B cell (primary cell): ENCODE measurements at regions not wholly inside any gene's neighbourhood (a gene's known extent, or its start where the extent isn't known, plus 50 kb on each side); places are given as distances from the start of the nearest gene placed in this dataset.

Experiments used
- ATAC-seq: fragments of 200-7000 bp; cut with Tn5 transposase; one replicate; pipeline ENCODE4 v1.10.0; 2021; ENCODE audit warnings: low read depth, mild to moderate bottlenecking, moderate number of reproducible peaks, moderate library complexity
- CTCF ChIA-PET: fragments of 350-600 bp; sonication (Branson Sonifier 250); formaldehyde crosslinking; loops from one replicate; lab custom pipeline; 2021; ENCODE audit warnings: antibody characterized with exemption, inconsistent platforms; lab: Charles Lee
- POLR2A ChIA-PET: fragments of 350-600 bp; sonication (Branson Sonifier 250); formaldehyde crosslinking; loops from one replicate; lab custom pipeline; 2021; ENCODE audit warnings: antibody characterized with exemption; lab: Charles Lee
- DNase-seq: peaks from one replicate; pipeline ENCODE4 v3.0.0; 2013
- H2AFZ ChIP-seq: 2 replicates; pipeline ENCODE4 v1.6.1; 2012; ENCODE audit warnings: mild to moderate bottlenecking, low read depth, low read length; ENCODE audit not compliant: insufficient read depth, poor library complexity, severe bottlenecking
- H3K27ac ChIP-seq, 2 donors: 1 replicate in 1 of 2; 2 replicates in 1 of 2; pipeline ENCODE4 v1.5.1; 2012 to 2013; ENCODE audit warnings: low read length in 2 of 2, mild to moderate bottlenecking in 2 of 2, moderate library complexity in 1 of 2
- H3K27me3 ChIP-seq, 4 experiments: fragments of 200-600 bp in 1 of 4; sonication (generic) in 1 of 4; replicated peaks in 1 of 4; 1 replicate in 2 of 4; 2 replicates in 2 of 4; pipeline versions ENCODE4 v1.6.1 to v1.7.0; 2013 to 2016; ENCODE audit warnings: low read length in 3 of 4, mild to moderate bottlenecking in 2 of 4, mixed read lengths in 1 of 4, moderate library complexity in 1 of 4; ENCODE audit not compliant: insufficient read depth in 4 of 4, control insufficient read depth in 3 of 4; ENCODE audit errors: control extremely low read depth in 1 of 4
- H3K36me3 ChIP-seq, 2 experiments: replicated peaks in 1 of 2; 1 replicate in 1 of 2; 2 replicates in 1 of 2; pipeline versions ENCODE4 v1.6.1 to v1.7.1; 2013; ENCODE audit warnings: low read length in 1 of 2; ENCODE audit not compliant: insufficient read depth in 2 of 2, control insufficient read depth in 1 of 2; ENCODE audit errors: control extremely low read depth in 1 of 2, extremely low read depth in 1 of 2
- H3K4me1 ChIP-seq, 2 donors: fragments of 200-600 bp in 1 of 2; sonication (generic) in 1 of 2; 1 replicate in 1 of 2; 2 replicates in 1 of 2; pipeline versions ENCODE4 v1.5.1 to v1.6.1; 2013 to 2017; ENCODE audit warnings: low read length in 2 of 2; ENCODE audit not compliant: control insufficient read depth in 2 of 2, insufficient read depth in 2 of 2
- H3K4me2 ChIP-seq: replicated peaks from 2 replicates; pipeline ENCODE3; 2012; ENCODE audit warnings: mild to moderate bottlenecking, low read depth, low read length; ENCODE audit not compliant: poor library complexity, severe bottlenecking
- H3K4me3 ChIP-seq, 5 experiments: fragments of 200-600 bp in 1 of 5; sonication (generic) in 1 of 5; 1 replicate in 3 of 5; 2 replicates in 2 of 5; pipeline versions ENCODE4 v1.5.1 to v1.7.0; 2011 to 2016; ENCODE audit warnings: low read length in 4 of 5, mild to moderate bottlenecking in 4 of 5, low read depth in 2 of 5, control low read depth in 1 of 5, moderate library complexity in 1 of 5; ENCODE audit not compliant: insufficient read depth in 1 of 5; ENCODE audit errors: control extremely low read depth in 1 of 5, extremely low read depth in 1 of 5
- H3K79me2 ChIP-seq: fragments of 200-600 bp; sonication (generic); one replicate; pipeline ENCODE4 v1.6.0; 2016; ENCODE audit warnings: low read length; ENCODE audit not compliant: control insufficient read depth, insufficient read depth
- H3K9ac ChIP-seq: fragments of 200-600 bp; sonication (generic); 2 replicates; pipeline ENCODE4 v1.6.1; 2017; ENCODE audit warnings: mild to moderate bottlenecking, low read length, moderate library complexity
- H3K9me3 ChIP-seq, 3 donors: one replicate each; pipeline versions ENCODE4 v1.6.1 to v1.7.1; 2013; ENCODE audit warnings: low read length in 2 of 3; ENCODE audit not compliant: control insufficient read depth in 2 of 3, insufficient read depth in 1 of 3; ENCODE audit errors: control extremely low read depth in 1 of 3
- H4K20me1 ChIP-seq: 2 replicates; pipeline ENCODE4 v1.6.0; 2012; ENCODE audit warnings: mild to moderate bottlenecking, low read length; ENCODE audit not compliant: insufficient read depth, control insufficient read depth, poor library complexity, severe bottlenecking
- H3K27ac Mint-ChIP-seq: one replicate; pipeline ENCODE4 v1.8.0; 2021; ENCODE audit warnings: mixed read lengths
- H3K27me3 Mint-ChIP-seq: one replicate; pipeline ENCODE4 v1.8.0; 2021; ENCODE audit warnings: mixed read lengths
- H3K4me1 Mint-ChIP-seq: one replicate; pipeline ENCODE4 v1.8.0; 2021; ENCODE audit warnings: mixed read lengths
- H3K4me3 Mint-ChIP-seq: one replicate; pipeline ENCODE4 v1.8.0; 2021; ENCODE audit warnings: mixed read lengths
- H3K9me3 Mint-ChIP-seq: one replicate; pipeline ENCODE4 v1.8.0; 2022; ENCODE audit warnings: mixed read lengths; ENCODE audit not compliant: insufficient read depth
- CTCF ChIP-seq: fragments of 200-600 bp; IDR thresholded peaks from one replicate; pipeline ENCODE4 v1.8.0; 2022; ENCODE audit warnings: antibody characterized with exemption, mild to moderate bottlenecking
- EZH2 ChIP-seq: IDR thresholded peaks from 2 replicates; pipeline ENCODE4 v1.6.1; 2012; ENCODE audit warnings: borderline replicate concordance, low read depth, mild to moderate bottlenecking, moderate library complexity, low read length; ENCODE audit not compliant: insufficient read depth, poor library complexity, severe bottlenecking
- WGBS: methylation state at CpG from one replicate; pipeline ENCODE4 v1.1.5; 2013; ENCODE audit warnings: missing lambda C conversion rate; ENCODE audit not compliant: insufficient coverage; 5-methylcytosine and 5-hydroxymethylcytosine counted together
- intact Hi-C: fragments of 100-400 bp; cut with micrococcal nuclease; formaldehyde crosslinking; loops from one replicate; pipeline ENCODE4 v1.10.0; 2022

- DNase-seq (peak; percentile 8), ATAC-seq (no peak)
- Histone ChIP-seq H3K9me3 (peaks cover 0 to 27% (median 0%) of the 10 kb centered on the region in 3 donors), H4K20me1 (no peaks in the 10 kb centered on the region), H3K27ac (no peak overlapping the region), H3K9ac (no peak overlapping the region), H3K79me2 (no peaks in the 10 kb centered on the region), H3K4me2 (no peak overlapping the region), H2AFZ (no peak overlapping the region), H3K27me3 (no peaks in the 10 kb centered on the region), H3K4me1 (no peaks in the 10 kb centered on the region), H3K4me3 (no peak overlapping the region), H3K36me3 (no peaks in the 10 kb centered on the region)
- 68% methylated on average over 12 of the region's 17 CpGs for WGBS
- CTCF ChIA-PET = no interaction called here
- POLR2A ChIA-PET = no interaction called here
- Mint-ChIP-seq H3K9me3 (no peaks in the 10 kb centered on the region), H3K4me3 (no peak overlapping the region), H3K27me3 (no peaks in the 10 kb centered on the region), H3K27ac (no peak overlapping the region), H3K4me1 (peaks cover 3% of the 10 kb centered on the region)
- TF ChIP-seq EZH2 = no peak
- TF ChIP-seq CTCF = no peak
- intact Hi-C loops = no loop called here
Observed at GRCh38 chr20:61120595-61121515, 131.2 kb upstream of the CDH4 start.

GRCh38 chr20:61121661-61122060 is 130.4 kb upstream of the CDH4 start:
- H3K27ac ChIP-seq = no peak overlapping the region
- Mint-ChIP-seq H3K27ac (no peak overlapping the region), H3K27me3 (no peaks in the 10 kb centered on the region), H3K9me3 (no peaks in the 10 kb centered on the region), H3K4me3 (no peak overlapping the region), H3K4me1 (peaks cover 3% of the 10 kb centered on the region)
- H3K36me3 ChIP-seq = no peaks in the 10 kb centered on the region
- no peak overlapping the region for H3K4me2 ChIP-seq
- DNase-seq = no peak
- no peaks in the 10 kb centered on the region for H3K79me2 ChIP-seq
- no peaks in the 10 kb centered on the region for H4K20me1 ChIP-seq
- TF ChIP-seq EZH2 (no peak), CTCF (no peak)
- H3K4me1 ChIP-seq = no peaks in the 10 kb centered on the region
- POLR2A ChIA-PET = no interaction called here
- CTCF ChIA-PET = no interaction called here
- no peak for ATAC-seq
- no peak overlapping the region for H3K4me3 ChIP-seq
- no peaks in the 10 kb centered on the region for H3K27me3 ChIP-seq
- intact Hi-C loops = no loop called here
- H2AFZ ChIP-seq = no peak overlapping the region
- 94% methylated on average over 7 of the region's 8 CpGs for WGBS
- H3K9me3 ChIP-seq = peaks cover 0 to 24% (median 0%) of the 10 kb centered on the region in 3 donors
- H3K9ac ChIP-seq = no peak overlapping the region
